GM23338 (cell line): ENCODE measurements at regions not wholly inside any gene's neighbourhood (a gene's known extent, or its start where the extent isn't known, plus 50 kb on each side); places are given as distances from the start of the nearest gene placed in this dataset.

Experiments
- ATAC-seq: fragments of 200-7000 bp; cut with Tn5 transposase; 3 replicates; pipeline ENCODE4 v1.9.1; 2020
- DNase-seq: peaks from one replicate; pipeline ENCODE4 v3.0.0-alpha.2; 2015; ENCODE audit warnings: low spot score
- H2AFZ ChIP-seq: fragments of 200-600 bp; sonication (generic); 2 replicates; pipeline ENCODE4 v1.8.0; 2016; ENCODE audit warnings: antibody characterized with exemption, mild to moderate bottlenecking, moderate library complexity
- H3F3A ChIP-seq: fragments of 200-600 bp; sonication (generic); replicated peaks from 2 replicates; pipeline ENCODE4 v1.8.0; 2017; ENCODE audit warnings: antibody characterized with exemption, mixed run types, low read depth
- H3K27ac ChIP-seq: fragments of 200-600 bp; sonication (generic); 2 replicates; pipeline ENCODE4 v1.6.1; 2016; ENCODE audit warnings: low read depth
- H3K27me3 ChIP-seq: fragments of 200-600 bp; sonication (generic); 2 replicates; pipeline ENCODE4 v1.8.0; 2016; ENCODE audit warnings: mild to moderate bottlenecking, mixed run types, moderate library complexity; ENCODE audit not compliant: insufficient read depth
- H3K36me3 ChIP-seq: fragments of 200-600 bp; sonication (generic); 2 replicates; pipeline ENCODE4 v1.8.0; 2016; ENCODE audit warnings: mild to moderate bottlenecking; ENCODE audit not compliant: insufficient read depth
- H3K4me1 ChIP-seq: fragments of 200-600 bp; sonication (generic); 2 replicates; pipeline ENCODE4 v1.8.0; 2016; ENCODE audit warnings: mild to moderate bottlenecking, moderate library complexity; ENCODE audit not compliant: insufficient read depth
- H3K4me2 ChIP-seq: fragments of 200-600 bp; sonication (generic); 2 replicates; pipeline ENCODE4 v1.7.1; 2017; ENCODE audit warnings: mixed run types
- H3K4me3 ChIP-seq: fragments of 200-600 bp; sonication (generic); 2 replicates; pipeline ENCODE4 v1.6.1; 2016; ENCODE audit warnings: mixed run types
- H3K79me2 ChIP-seq: fragments of 200-600 bp; sonication (generic); replicated peaks from 2 replicates; pipeline ENCODE4 v1.8.0; 2017; ENCODE audit warnings: mild to moderate bottlenecking; ENCODE audit not compliant: insufficient read depth
- H3K9me2 ChIP-seq: fragments of 200-600 bp; sonication (generic); 2 replicates; pipeline ENCODE4 v1.8.0; 2017; ENCODE audit not compliant: insufficient read depth
- H4K20me1 ChIP-seq: fragments of 200-600 bp; sonication (generic); replicated peaks from 2 replicates; pipeline ENCODE4 v1.8.0; 2017; ENCODE audit warnings: mild to moderate bottlenecking; ENCODE audit not compliant: insufficient read depth
- H3K27ac Mint-ChIP-seq: 2 replicates; pipeline ENCODE4 v1.8.0; 2020; ENCODE audit warnings: inconsistent platforms, mild to moderate bottlenecking, moderate library complexity, mixed read lengths
- H3K27me3 Mint-ChIP-seq: 3 replicates; pipeline ENCODE4 v1.8.0; 2022; ENCODE audit warnings: low read depth, mild to moderate bottlenecking, moderate library complexity, mixed read lengths, inconsistent platforms; ENCODE audit not compliant: insufficient read depth, poor library complexity
- H3K36me3 Mint-ChIP-seq: 3 replicates; pipeline ENCODE4 v1.8.0; 2021; ENCODE audit warnings: low read depth, mild to moderate bottlenecking, inconsistent platforms, moderate library complexity, mixed read lengths
- H3K4me1 Mint-ChIP-seq: 3 replicates; pipeline ENCODE4 v1.8.0; 2020; ENCODE audit warnings: mild to moderate bottlenecking, inconsistent platforms, mixed read lengths
- H3K4me3 Mint-ChIP-seq: 3 replicates; pipeline ENCODE4 v1.8.0; 2021; ENCODE audit warnings: moderate library complexity, mild to moderate bottlenecking, inconsistent platforms, mixed read lengths
- H3K9me3 Mint-ChIP-seq: 3 replicates; pipeline ENCODE4 v1.8.0; 2020; ENCODE audit warnings: moderate library complexity, mild to moderate bottlenecking, inconsistent platforms, mixed read lengths
- CREB1 ChIP-seq: fragments of 250-450 bp; sonication (Bioruptor Pico); IDR thresholded peaks from 2 replicates; pipeline ENCODE4 v1.5.0; 2020; ENCODE audit warnings: low read depth, mild to moderate bottlenecking, moderate library complexity
- EZH2 ChIP-seq: fragments of 200-600 bp; sonication (generic); IDR thresholded peaks from one replicate; pipeline ENCODE4 v1.8.0; 2017; ENCODE audit warnings: antibody characterized with exemption, mild to moderate bottlenecking, low read depth; ENCODE audit not compliant: unreplicated experiment
- EZH2phosphoT487 ChIP-seq: fragments of 200-600 bp; sonication (generic); IDR thresholded peaks from one replicate; pipeline ENCODE4 v1.8.1; 2018; ENCODE audit warnings: antibody characterized with exemption; ENCODE audit not compliant: unreplicated experiment
- JUNB ChIP-seq: IDR thresholded peaks from one replicate; pipeline ENCODE4 v1.6.1; 2016; ENCODE audit warnings: antibody characterized with exemption; ENCODE audit not compliant: unreplicated experiment
- STAT1 ChIP-seq: IDR thresholded peaks from one replicate; pipeline ENCODE4 v1.6.1; 2016; ENCODE audit warnings: antibody characterized with exemption; ENCODE audit not compliant: unreplicated experiment
- ZNF114 ChIP-seq: fragments of 250-450 bp; sonication (Bioruptor Pico); IDR thresholded peaks from 2 replicates; pipeline ENCODE4 v1.5.0; 2020; ENCODE audit warnings: mild to moderate bottlenecking, moderate library complexity
- ZNF331 ChIP-seq: fragments of 250-450 bp; sonication (Bioruptor Pico); IDR thresholded peaks from 2 replicates; pipeline ENCODE4 v1.5.0; 2020; ENCODE audit warnings: low read depth, mild to moderate bottlenecking, moderate library complexity
- TF ChIP-seq, protein P1 (sequence below): IDR thresholded peaks from one replicate; pipeline ENCODE4 v1.6.1; 2018; ENCODE audit warnings: antibody characterized with exemption; ENCODE audit not compliant: unreplicated experiment
- TF ChIP-seq, protein P2 (sequence below), 2 experiments: fragments of 200-600 bp in 1 of 2; sonication (generic) in 1 of 2; conservative IDR thresholded peaks; 2 replicates each; pipeline versions ENCODE4 v1.5.1 to v1.6.1; 2016 to 2017; ENCODE audit warnings: antibody characterized with exemption in 2 of 2, low read depth in 2 of 2, mild to moderate bottlenecking in 2 of 2, moderate library complexity in 1 of 2

DNA sequence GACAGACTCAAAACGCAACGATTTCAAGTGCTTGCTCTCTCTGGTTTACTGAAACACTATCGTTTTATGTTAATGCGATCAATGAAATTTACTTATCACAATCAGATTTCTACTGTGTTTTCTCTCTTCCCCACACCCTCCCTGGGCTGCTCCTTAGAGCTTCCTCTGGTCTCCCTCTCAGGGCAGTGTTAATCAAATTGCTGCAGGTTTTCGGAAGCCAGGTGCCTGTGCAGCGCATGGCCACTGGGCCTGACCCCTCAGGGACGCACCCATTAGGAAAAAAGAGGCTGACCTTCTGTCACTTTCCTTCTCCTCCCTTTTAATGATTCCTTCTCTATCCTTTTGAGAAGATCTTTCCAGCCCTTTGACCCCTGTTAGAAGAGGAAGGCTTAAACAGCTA is 134.5 kb upstream of the ONECUT1 start (continued):
- TF ChIP-seq, protein P1, sequence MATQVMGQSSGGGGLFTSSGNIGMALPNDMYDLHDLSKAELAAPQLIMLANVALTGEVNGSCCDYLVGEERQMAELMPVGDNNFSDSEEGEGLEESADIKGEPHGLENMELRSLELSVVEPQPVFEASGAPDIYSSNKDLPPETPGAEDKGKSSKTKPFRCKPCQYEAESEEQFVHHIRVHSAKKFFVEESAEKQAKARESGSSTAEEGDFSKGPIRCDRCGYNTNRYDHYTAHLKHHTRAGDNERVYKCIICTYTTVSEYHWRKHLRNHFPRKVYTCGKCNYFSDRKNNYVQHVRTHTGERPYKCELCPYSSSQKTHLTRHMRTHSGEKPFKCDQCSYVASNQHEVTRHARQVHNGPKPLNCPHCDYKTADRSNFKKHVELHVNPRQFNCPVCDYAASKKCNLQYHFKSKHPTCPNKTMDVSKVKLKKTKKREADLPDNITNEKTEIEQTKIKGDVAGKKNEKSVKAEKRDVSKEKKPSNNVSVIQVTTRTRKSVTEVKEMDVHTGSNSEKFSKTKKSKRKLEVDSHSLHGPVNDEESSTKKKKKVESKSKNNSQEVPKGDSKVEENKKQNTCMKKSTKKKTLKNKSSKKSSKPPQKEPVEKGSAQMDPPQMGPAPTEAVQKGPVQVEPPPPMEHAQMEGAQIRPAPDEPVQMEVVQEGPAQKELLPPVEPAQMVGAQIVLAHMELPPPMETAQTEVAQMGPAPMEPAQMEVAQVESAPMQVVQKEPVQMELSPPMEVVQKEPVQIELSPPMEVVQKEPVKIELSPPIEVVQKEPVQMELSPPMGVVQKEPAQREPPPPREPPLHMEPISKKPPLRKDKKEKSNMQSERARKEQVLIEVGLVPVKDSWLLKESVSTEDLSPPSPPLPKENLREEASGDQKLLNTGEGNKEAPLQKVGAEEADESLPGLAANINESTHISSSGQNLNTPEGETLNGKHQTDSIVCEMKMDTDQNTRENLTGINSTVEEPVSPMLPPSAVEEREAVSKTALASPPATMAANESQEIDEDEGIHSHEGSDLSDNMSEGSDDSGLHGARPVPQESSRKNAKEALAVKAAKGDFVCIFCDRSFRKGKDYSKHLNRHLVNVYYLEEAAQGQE: no peak
- TF ChIP-seq CREB1: no peak
- TF ChIP-seq EZH2: no peak

DNA sequence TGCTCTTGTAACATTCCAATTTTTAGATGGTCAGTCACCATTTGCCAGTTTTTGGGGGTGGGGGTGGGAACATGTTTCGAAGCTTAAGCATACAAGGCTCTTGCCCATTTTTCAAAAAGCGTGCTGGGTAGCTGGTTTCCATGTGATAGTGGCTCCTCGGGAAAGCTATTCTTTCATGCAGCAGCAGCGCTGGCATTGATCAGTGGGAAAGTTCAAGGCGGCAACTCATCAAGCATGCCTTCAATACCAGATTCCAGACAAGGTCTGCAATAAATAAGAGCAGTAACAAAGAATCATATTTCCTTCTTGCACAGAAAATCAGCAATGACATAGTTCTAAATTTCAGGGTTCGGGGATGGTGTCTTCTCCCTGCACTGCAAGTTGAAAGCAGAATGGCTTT is 133.5 kb upstream of the ONECUT1 start:
- Mint-ChIP-seq H3K4me3 (no peak overlapping the region), H3K36me3 (no peaks in the 10 kb centered on the region), H3K27me3 (no peaks in the 10 kb centered on the region), H3K4me1 (peaks cover 12% of the 10 kb centered on the region; the same call in 2 of the 3 replicates), H3K27ac (no peak overlapping the region), H3K9me3 (no peaks in the 10 kb centered on the region)
- H2AFZ ChIP-seq: no peak overlapping the region
- no peaks in the 10 kb centered on the region for H3K27me3 ChIP-seq
- no peaks in the 10 kb centered on the region for H3K9me2 ChIP-seq
- H3K4me1 ChIP-seq: no peaks in the 10 kb centered on the region
- H3F3A ChIP-seq: no peaks in the 10 kb centered on the region
- no peak overlapping the region for H3K4me2 ChIP-seq
- no peak overlapping the region for H3K27ac ChIP-seq
- DNase-seq: no peak
- TF ChIP-seq EZH2: no peak
- no peak overlapping the region for H3K4me3 ChIP-seq
- H3K36me3 ChIP-seq: no peaks in the 10 kb centered on the region
- no peak for ATAC-seq
- H3K79me2 ChIP-seq: no peaks in the 10 kb centered on the region
- no peaks in the 10 kb centered on the region for H4K20me1 ChIP-seq

DNA sequence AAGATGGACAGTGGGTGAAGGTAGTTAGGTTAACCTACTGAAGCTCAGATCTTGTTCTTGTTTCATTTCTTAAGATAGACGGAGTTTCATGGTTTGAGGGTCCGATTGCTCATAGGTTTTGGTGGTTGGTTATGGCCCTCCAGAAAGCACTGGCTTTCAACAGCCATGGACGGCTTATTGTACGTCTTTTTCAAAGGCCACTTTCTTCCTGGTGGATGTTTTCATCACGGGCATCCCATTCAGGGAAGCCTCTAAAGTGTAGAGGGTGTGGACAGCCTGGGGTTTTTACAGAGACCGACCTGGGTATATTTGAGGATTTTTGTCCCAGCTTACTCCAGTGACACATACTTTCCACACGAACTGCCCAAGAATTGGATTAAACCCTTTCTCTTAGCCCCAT is 132.7 kb upstream of the ONECUT1 start:
- Histone ChIP-seq H3K36me3 (no peaks in the 10 kb centered on the region), H3K4me1 (no peaks in the 10 kb centered on the region), H3K27me3 (no peaks in the 10 kb centered on the region), H4K20me1 (no peaks in the 10 kb centered on the region), H2AFZ (0 out of 2 replicates have a peak overlapping the region, but pooled peaks have one; percentile 52), H3K9me2 (no peaks in the 10 kb centered on the region), H3K79me2 (no peaks in the 10 kb centered on the region), H3K4me2 (no peak overlapping the region), H3K4me3 (no peak overlapping the region), H3K27ac (no peak overlapping the region), H3F3A (no peaks in the 10 kb centered on the region)
- H3K27me3 Mint-ChIP-seq: no peaks in the 10 kb centered on the region
- no peaks in the 10 kb centered on the region for H3K9me3 Mint-ChIP-seq
- DNase-seq: no peak
- TF ChIP-seq ZNF114 (no peak), JUNB (no peak), EZH2phosphoT487 (no peak), CREB1 (no peak), ZNF331 (CRISPR knock-in tag) (no peak), STAT1 (no peak)
- TF ChIP-seq, protein P2, sequence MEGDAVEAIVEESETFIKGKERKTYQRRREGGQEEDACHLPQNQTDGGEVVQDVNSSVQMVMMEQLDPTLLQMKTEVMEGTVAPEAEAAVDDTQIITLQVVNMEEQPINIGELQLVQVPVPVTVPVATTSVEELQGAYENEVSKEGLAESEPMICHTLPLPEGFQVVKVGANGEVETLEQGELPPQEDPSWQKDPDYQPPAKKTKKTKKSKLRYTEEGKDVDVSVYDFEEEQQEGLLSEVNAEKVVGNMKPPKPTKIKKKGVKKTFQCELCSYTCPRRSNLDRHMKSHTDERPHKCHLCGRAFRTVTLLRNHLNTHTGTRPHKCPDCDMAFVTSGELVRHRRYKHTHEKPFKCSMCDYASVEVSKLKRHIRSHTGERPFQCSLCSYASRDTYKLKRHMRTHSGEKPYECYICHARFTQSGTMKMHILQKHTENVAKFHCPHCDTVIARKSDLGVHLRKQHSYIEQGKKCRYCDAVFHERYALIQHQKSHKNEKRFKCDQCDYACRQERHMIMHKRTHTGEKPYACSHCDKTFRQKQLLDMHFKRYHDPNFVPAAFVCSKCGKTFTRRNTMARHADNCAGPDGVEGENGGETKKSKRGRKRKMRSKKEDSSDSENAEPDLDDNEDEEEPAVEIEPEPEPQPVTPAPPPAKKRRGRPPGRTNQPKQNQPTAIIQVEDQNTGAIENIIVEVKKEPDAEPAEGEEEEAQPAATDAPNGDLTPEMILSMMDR (conservative IDR thresholded peaks at IDR 0.05; ENCODE audit: low read depth in 2 of 2): no peak
- TF ChIP-seq, protein P1: no peak
- ATAC-seq: no peak
- no peak overlapping the region for H3K4me3 Mint-ChIP-seq
- H3K27ac Mint-ChIP-seq: no peak overlapping the region
- peaks cover 12% of the 10 kb centered on the region; the same call in 2 of the 3 replicates for H3K4me1 Mint-ChIP-seq
- no peaks in the 10 kb centered on the region for H3K36me3 Mint-ChIP-seq
